ENCODE measurements at regions not wholly inside any gene's neighbourhood (a gene's known extent, or its start where the extent isn't known, plus 50 kb on each side); places are given as distances from the start of the nearest gene placed in this dataset.

DNA sequence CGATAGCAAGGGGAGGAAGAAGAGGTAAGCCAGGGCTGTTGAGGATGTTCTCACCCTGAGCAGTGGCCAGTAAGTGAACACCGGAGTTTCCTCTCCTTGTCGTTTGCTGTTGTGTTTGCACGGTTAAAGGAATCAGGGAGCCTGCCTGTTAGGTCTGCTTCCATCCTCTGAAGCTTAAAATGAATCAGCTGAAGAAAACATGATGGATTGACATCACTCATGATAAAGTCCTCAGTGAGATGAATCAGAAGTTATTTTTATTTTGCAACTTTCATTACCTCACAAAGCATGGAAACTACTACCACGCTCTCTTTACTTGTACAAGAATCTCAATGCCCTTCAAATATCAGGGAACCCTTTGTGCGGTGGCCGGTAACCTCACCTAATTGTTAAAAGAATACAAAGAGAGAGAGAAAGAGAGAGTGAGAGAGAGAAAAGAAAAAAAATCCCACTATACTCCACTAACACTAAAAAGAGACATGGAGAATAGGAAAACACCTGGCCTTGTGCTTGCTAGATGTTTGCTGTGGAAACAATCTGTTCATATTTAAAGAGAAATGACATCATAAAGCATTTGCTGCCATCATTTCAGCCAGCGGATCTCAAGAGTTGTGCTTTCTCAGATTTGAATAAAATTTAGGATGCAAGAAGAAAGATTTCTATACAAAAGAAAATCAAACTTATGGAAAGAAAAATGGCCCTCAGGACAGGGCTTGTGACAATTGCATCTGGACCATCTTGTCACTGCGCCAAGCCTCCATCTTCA, 441.6 kb upstream of the SALL1 start:
- no peak overlapping the region for H3K27ac ChIP-seq
- no peak for TF ChIP-seq CTCF (IDR thresholded peaks at IDR 0.05)
- no peak for DNase-seq (ENCODE audit: low spot score)
- H3K4me3 ChIP-seq, result no peak overlapping the region

DNA sequence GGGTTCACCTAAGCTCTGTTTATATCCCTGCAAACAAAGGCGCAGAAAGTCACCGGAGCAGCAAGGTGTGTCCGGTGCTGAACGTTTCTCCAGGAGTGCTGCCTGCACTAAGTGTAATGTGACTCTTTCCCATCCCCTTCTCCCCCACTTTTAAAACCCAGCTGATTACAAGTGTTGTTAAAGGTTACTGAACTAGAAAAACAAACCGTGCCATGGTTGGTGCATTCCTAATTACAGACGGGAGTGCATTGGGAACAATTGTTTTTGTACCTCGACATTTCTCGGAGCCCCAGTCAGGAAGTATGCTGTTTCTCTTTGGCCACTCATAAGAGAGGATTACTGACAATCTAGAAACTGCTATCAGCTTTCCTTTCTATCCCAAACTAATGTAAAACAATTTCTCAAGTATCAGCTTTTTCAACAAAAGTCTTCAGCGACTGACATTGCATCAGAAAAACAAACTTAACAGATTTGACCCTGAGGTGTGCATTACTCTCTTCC, 441.0 kb upstream of the SALL1 start:
- no peak for TF ChIP-seq CTCF (IDR thresholded peaks at IDR 0.05)
- no peak overlapping the region for H3K27ac ChIP-seq
- DNase-seq (ENCODE audit: low spot score), result no peak
- no peak overlapping the region for H3K4me3 ChIP-seq

- Histone ChIP-seq H3K4me3 (no peak overlapping the region), H3K27ac (no peak overlapping the region)
- DNase-seq (ENCODE audit: low spot score), result no peak
- TF ChIP-seq CTCF (IDR thresholded peaks at IDR 0.05), result no peak
These were observed 440.4 kb upstream of the SALL1 start for GRCh38 chr16:51591480-51591879.

DNA sequence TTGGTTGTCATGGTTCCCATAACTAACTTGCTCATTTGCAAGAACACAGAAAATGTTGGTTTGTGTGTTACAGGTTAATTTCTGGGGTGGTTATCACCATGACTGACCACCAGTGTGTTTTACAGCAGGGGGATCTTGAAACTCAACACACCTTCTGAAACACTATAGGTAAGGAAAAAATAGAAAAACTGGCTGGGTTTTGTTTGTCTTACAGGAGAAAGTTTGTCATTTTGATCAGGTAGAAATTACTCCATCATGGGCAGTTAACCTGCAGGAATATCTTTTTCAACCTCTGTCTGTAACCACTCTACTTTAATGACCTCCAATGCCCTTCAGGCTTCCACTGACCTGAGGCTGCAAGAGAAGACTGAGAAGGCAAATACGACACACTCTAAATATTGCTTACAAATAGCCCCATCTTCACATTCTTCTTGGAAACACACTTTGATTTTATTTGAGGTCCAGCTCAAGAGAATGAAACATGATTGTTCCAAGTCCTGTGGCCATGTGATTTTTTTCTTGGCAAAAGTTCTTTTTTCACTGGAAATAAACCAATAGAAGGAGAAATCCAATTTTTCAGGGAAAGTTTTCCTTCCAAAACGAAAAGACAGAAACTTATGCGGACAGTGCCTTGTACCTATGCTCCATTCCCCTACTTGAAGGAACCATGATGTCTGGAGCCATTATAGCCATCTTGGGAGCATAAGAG, 428.7 kb upstream of the SALL1 start:
- H3K4me3 ChIP-seq, result no peak overlapping the region
- no peak for DNase-seq (ENCODE audit: low spot score)
- no peak for TF ChIP-seq CTCF (IDR thresholded peaks at IDR 0.05)
- no peak overlapping the region for H3K27ac ChIP-seq

DNA sequence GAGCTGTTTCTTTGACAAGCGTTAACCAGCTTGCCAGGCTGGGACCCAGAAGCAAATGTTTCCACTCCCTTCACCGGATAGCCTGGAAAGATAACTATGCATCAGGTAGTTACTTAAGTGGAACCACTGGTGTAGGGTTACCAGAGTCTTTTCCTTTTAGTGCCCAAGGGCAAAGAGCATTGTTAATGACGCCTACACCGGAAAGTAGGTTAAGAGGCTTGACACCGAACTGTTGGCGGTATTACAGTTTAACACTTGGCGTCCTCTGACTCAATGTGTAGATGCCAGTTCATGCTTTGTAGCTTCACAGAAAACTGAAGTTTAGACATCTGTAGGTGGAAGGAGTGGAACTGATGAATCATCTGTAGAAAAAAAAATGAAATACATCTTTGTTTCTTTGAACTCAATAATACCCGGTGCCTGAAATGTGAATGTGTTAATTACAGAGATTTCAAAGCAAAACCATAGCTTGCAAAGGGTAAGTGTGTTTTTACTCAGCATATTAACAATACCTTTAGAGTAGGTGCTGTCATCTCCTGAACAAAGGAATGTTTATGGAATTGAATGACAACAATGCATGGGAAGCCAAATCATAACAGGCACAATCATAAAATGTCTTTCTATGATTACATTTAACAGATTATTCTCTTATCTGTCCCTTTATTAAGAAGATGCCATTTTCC, 426.7 kb upstream of the SALL1 start:
- Histone ChIP-seq H3K4me3 (no peak overlapping the region), H3K27ac (no peak overlapping the region)
- TF ChIP-seq CTCF (IDR thresholded peaks at IDR 0.05), result no peak
- DNase-seq (ENCODE audit: low spot score), result no peak

DNA sequence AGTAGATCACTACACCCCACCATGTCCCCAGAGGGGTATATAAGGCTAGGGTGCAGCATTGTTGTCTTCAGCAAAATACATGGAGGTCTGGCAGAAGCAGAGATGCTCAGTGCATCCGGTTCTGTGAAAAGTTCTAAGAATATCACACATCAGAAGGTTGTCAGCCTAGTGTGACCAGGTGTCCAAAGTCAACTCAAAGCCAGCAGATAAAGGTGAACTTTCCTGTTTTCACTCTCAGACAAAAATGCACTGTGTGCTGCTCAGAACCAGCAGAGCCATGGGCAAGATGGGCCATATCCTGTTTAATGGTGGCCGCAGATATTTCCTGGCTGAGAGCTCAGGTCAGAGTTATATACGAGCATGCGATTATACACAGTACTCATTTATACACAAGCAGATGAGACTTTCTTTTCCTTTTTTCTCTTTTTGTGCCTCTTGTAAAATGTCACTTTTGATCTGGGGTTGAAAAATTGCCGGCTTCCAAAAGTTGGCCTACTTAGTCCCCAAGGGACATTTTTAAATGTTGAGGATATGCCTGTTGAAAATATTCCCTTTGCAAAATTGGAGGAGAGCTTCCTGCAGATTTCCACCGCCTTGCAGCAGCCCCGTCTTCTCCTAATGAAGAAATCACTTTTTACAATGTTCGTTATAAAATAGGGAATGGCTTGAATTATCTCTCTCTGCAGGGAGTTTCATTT, 425.6 kb upstream of the SALL1 start:
- Histone ChIP-seq H3K4me3 (no peak overlapping the region), H3K27ac (no peak overlapping the region)
- no peak for DNase-seq (ENCODE audit: low spot score)
- TF ChIP-seq CTCF (IDR thresholded peaks at IDR 0.05), result no peak
